Smooth muscle cell (in vitro differentiated cells): ENCODE measurements at regions not wholly inside any gene's neighbourhood (a gene's known extent, or its start where the extent isn't known, plus 50 kb on each side); places are given as distances from the start of the nearest gene placed in this dataset.
A peak's percentile ranks its signal among the peaks of the same experiment; 100 is the strongest.
"Not testable (repeated sequence)": the region's sequence is repeated elsewhere in the genome, so short reads cannot be mapped to it uniquely, and the experiment has no call there.

Source experiments
- DNase-seq: peaks from one replicate; lab custom pipeline; 2025; ENCODE audit not compliant: unreplicated experiment; lab: John Stamatoyannopoulos, UW
- H2AFZ ChIP-seq: fragments of 200-600 bp; sonication (generic); 2 replicates; pipeline ENCODE4 v1.6.0; 2016; ENCODE audit warnings: antibody characterized with exemption, low read depth, mild to moderate bottlenecking
- H3F3A ChIP-seq: fragments of 200-600 bp; sonication (generic); 2 replicates; pipeline ENCODE4 v1.6.0; 2017; ENCODE audit warnings: antibody characterized with exemption, low read depth
- H3K27ac ChIP-seq: fragments of 200-600 bp; sonication (generic); 2 replicates; pipeline ENCODE4 v1.5.1; 2016; ENCODE audit warnings: low read depth, mild to moderate bottlenecking
- H3K27me3 ChIP-seq: fragments of 200-600 bp; sonication (generic); 2 replicates; pipeline ENCODE4 v1.6.1; 2016; ENCODE audit warnings: low read depth, mild to moderate bottlenecking
- H3K36me3 ChIP-seq: fragments of 200-600 bp; sonication (generic); 2 replicates; pipeline ENCODE4 v1.5.1; 2016; ENCODE audit warnings: low read depth
- H3K4me1 ChIP-seq: fragments of 200-600 bp; sonication (generic); 2 replicates; pipeline ENCODE4 v1.5.1; 2016; ENCODE audit warnings: low read depth
- H3K4me2 ChIP-seq: fragments of 200-600 bp; sonication (generic); 2 replicates; pipeline ENCODE4 v1.6.0; 2016; ENCODE audit warnings: mild to moderate bottlenecking
- H3K4me3 ChIP-seq: fragments of 200-600 bp; sonication (generic); 2 replicates; pipeline ENCODE4 v1.5.1; 2016; ENCODE audit warnings: mild to moderate bottlenecking
- H3K79me2 ChIP-seq: fragments of 200-600 bp; sonication (generic); 2 replicates; pipeline ENCODE4 v1.6.0; 2016; ENCODE audit warnings: low read depth, mild to moderate bottlenecking
- H3K9ac ChIP-seq: fragments of 200-600 bp; sonication (generic); 2 replicates; pipeline ENCODE4 v1.6.0; 2016; ENCODE audit warnings: low read depth
- H3K9me3 ChIP-seq: fragments of 200-600 bp; sonication (generic); replicated peaks from 2 replicates; pipeline ENCODE4 v1.5.1; 2016; ENCODE audit warnings: low read depth
- H4K20me1 ChIP-seq: fragments of 200-600 bp; sonication (generic); 2 replicates; pipeline ENCODE4 v1.6.0; 2016; ENCODE audit warnings: low read depth
- CTCF ChIP-seq: fragments of 200-600 bp; sonication (generic); IDR thresholded peaks from 2 replicates; pipeline ENCODE4 v1.5.1; 2017; ENCODE audit warnings: borderline replicate concordance, mild to moderate bottlenecking, antibody characterized with exemption; ENCODE audit not compliant: insufficient read depth, poor library complexity, severe bottlenecking
- WGBS: methylation state at CpG from one replicate; pipeline ENCODE4 v1.1.7; 2016; ENCODE audit warnings: low lambda C conversion rate; 5-methylcytosine and 5-hydroxymethylcytosine counted together

GRCh38 chr1:30519201-30519763, 204.1 kb downstream of the MATN1 start:
- Histone ChIP-seq H2AFZ (no peak overlapping the region), H3K9ac (no peak overlapping the region), H3K4me2 (no peak overlapping the region), H3K36me3 (no peaks in the 10 kb centered on the region), H3K4me3 (no peak overlapping the region), H3K4me1 (no peaks in the 10 kb centered on the region), H3K27ac (peak overlapping the region; percentile 68), H3K27me3 (no peaks in the 10 kb centered on the region), H3K9me3 (no peaks in the 10 kb centered on the region), H4K20me1 (no peaks in the 10 kb centered on the region), H3K79me2 (no peaks in the 10 kb centered on the region), H3F3A (no peaks in the 10 kb centered on the region)
- WGBS = 72% methylated on average over 4 of the region's 4 CpGs
- DNase-seq = no peak
- TF ChIP-seq CTCF = no peak

GRCh38 chr1:30518696-30519095, 204.7 kb downstream of the MATN1 start:
- Histone ChIP-seq H3K4me3 (no peak overlapping the region), H3K4me2 (no peak overlapping the region), H4K20me1 (no peaks in the 10 kb centered on the region), H3K27ac (peak overlapping the region; percentile 89), H3K27me3 (no peaks in the 10 kb centered on the region), H3K9ac (peak overlapping the region; percentile 61), H3F3A (no peaks in the 10 kb centered on the region), H3K4me1 (no peaks in the 10 kb centered on the region), H3K79me2 (no peaks in the 10 kb centered on the region), H3K9me3 (no peaks in the 10 kb centered on the region), H2AFZ (no peak overlapping the region), H3K36me3 (no peaks in the 10 kb centered on the region)
- 63% methylated on average over 3 of the region's 3 CpGs for WGBS
- no peak for TF ChIP-seq CTCF
- DNase-seq = no peak

- H3K36me3 ChIP-seq = no peaks in the 10 kb centered on the region
- WGBS = 85% methylated on average over 2 of the region's 2 CpGs
- no peak overlapping the region for H2AFZ ChIP-seq
- H3K27ac ChIP-seq = peak overlapping the region; percentile 89
- H3K9me3 ChIP-seq = no peaks in the 10 kb centered on the region
- no peaks in the 10 kb centered on the region for H4K20me1 ChIP-seq
- H3K9ac ChIP-seq = peak overlapping the region; percentile 61
- H3K4me1 ChIP-seq = no peaks in the 10 kb centered on the region
- H3F3A ChIP-seq = no peaks in the 10 kb centered on the region
- H3K27me3 ChIP-seq = no peaks in the 10 kb centered on the region
- TF ChIP-seq CTCF = no peak
- H3K79me2 ChIP-seq = no peaks in the 10 kb centered on the region
- no peak for DNase-seq
- H3K4me3 ChIP-seq = no peak overlapping the region
- H3K4me2 ChIP-seq = no peak overlapping the region
These were observed 205.2 kb downstream of the MATN1 start for GRCh38 chr1:30518186-30518585.

- H4K20me1 ChIP-seq, H3K9me3 ChIP-seq, H3K4me2 ChIP-seq, H3K4me3 ChIP-seq, H3K36me3 ChIP-seq, H3K27ac ChIP-seq, H3K4me1 ChIP-seq, H3K79me2 ChIP-seq, H3F3A ChIP-seq, H2AFZ ChIP-seq, DNase-seq, H3K27me3 ChIP-seq: not testable (repeated sequence)
- WGBS = 87% methylated on average over 6 of the region's 6 CpGs
- peak overlapping the region; percentile 61 for H3K9ac ChIP-seq
These were observed 205.7 kb downstream of the MATN1 start for GRCh38 chr1:30517666-30518065.

- 93% methylated on average over 7 of the region's 7 CpGs for WGBS
- not testable (repeated sequence) for DNase-seq
These were observed 206.1 kb downstream of the MATN1 start for GRCh38 chr1:30517241-30517640.

More at GRCh38 chr1:30517241-30517640, 206.1 kb downstream of the MATN1 start:
- not testable (repeated sequence) for H3K36me3 ChIP-seq, H4K20me1 ChIP-seq, H3K9me3 ChIP-seq, H3K4me3 ChIP-seq, H3K4me2 ChIP-seq, H3K27ac ChIP-seq, H3K79me2 ChIP-seq, H3F3A ChIP-seq, H3K9ac ChIP-seq, H3K4me1 ChIP-seq, H3K27me3 ChIP-seq, H2AFZ ChIP-seq
